ENCODE measurements at regions not wholly inside any gene's neighbourhood (a gene's known extent, or its start where the extent isn't known, plus 50 kb on each side); places are given as distances from the start of the nearest gene placed in this dataset.
"Not testable (repeated sequence)": the region's sequence is repeated elsewhere in the genome, so short reads cannot be mapped to it uniquely, and the experiment has no call there.

GRCh38 chr2:77721593-77721992 lies 199.4 kb upstream of the LRRTM4 start:
- no peak for DNase-seq (ENCODE audit: low spot score)

GRCh38 chr2:77725045-77725444 lies 202.9 kb upstream of the LRRTM4 start:
- no peak for DNase-seq (ENCODE audit: low spot score)

GRCh38 chr2:77734662-77735340 lies 212.6 kb upstream of the LRRTM4 start:
- not testable (repeated sequence) for DNase-seq (ENCODE audit: low spot score)

- no peak for DNase-seq (ENCODE audit: low spot score)
Observed at GRCh38 chr2:77737236-77737635, 215.1 kb upstream of the LRRTM4 start.

GRCh38 chr2:77746780-77747179 lies 224.6 kb upstream of the LRRTM4 start:
- no peak for DNase-seq (ENCODE audit: low spot score)

GRCh38 chr2:77753710-77754345 lies 231.7 kb upstream of the LRRTM4 start:
- not testable (repeated sequence) for DNase-seq (ENCODE audit: low spot score)

GRCh38 chr2:77767388-77768076 lies 245.4 kb upstream of the LRRTM4 start:
- DNase-seq (ENCODE audit: low spot score), result no peak

GRCh38 chr2:77768508-77768907 lies 246.3 kb upstream of the LRRTM4 start:
- no peak for DNase-seq (ENCODE audit: low spot score)

- DNase-seq (ENCODE audit: low spot score), result no peak
Observed at GRCh38 chr2:77778917-77779316, 256.7 kb upstream of the LRRTM4 start.

GRCh38 chr2:77793500-77793899 lies 271.3 kb upstream of the LRRTM4 start:
- not testable (repeated sequence) for DNase-seq (ENCODE audit: low spot score)

GRCh38 chr2:77796397-77796796 lies 274.2 kb upstream of the LRRTM4 start:
- DNase-seq (ENCODE audit: low spot score), result no peak

- DNase-seq (ENCODE audit: low spot score), result no peak
Observed at GRCh38 chr2:77797088-77797487, 274.9 kb upstream of the LRRTM4 start.

GRCh38 chr2:77800410-77800809 lies 278.2 kb upstream of the LRRTM4 start:
- no peak for DNase-seq (ENCODE audit: low spot score)

GRCh38 chr2:77807531-77808215 lies 285.5 kb upstream of the LRRTM4 start:
- DNase-seq (ENCODE audit: low spot score), result no peak

GRCh38 chr2:77808599-77808998 lies 286.4 kb upstream of the LRRTM4 start:
- DNase-seq (ENCODE audit: low spot score), result no peak

- no peak for DNase-seq (ENCODE audit: low spot score)
Observed at GRCh38 chr2:77813599-77813998, 291.4 kb upstream of the LRRTM4 start.

GRCh38 chr2:77816618-77817017 lies 294.4 kb upstream of the LRRTM4 start:
- no peak for DNase-seq (ENCODE audit: low spot score)

- no peak for DNase-seq (ENCODE audit: low spot score)
Observed at GRCh38 chr2:77818186-77818585, 296.0 kb upstream of the LRRTM4 start.

GRCh38 chr2:77823028-77823427 lies 300.9 kb upstream of the LRRTM4 start:
- DNase-seq (ENCODE audit: low spot score), result no peak

- no peak for DNase-seq (ENCODE audit: low spot score)
Observed at GRCh38 chr2:77831060-77831459, 308.9 kb upstream of the LRRTM4 start.

GRCh38 chr2:77831471-77831870 lies 309.3 kb upstream of the LRRTM4 start:
- DNase-seq (ENCODE audit: low spot score), result no peak

- DNase-seq (ENCODE audit: low spot score), result no peak
Observed at GRCh38 chr2:77831898-77832297, 309.7 kb upstream of the LRRTM4 start.
